ENCODE measurements at regions not wholly inside any gene's neighbourhood (a gene's known extent, or its start where the extent isn't known, plus 50 kb on each side); places are given as distances from the start of the nearest gene placed in this dataset.

GRCh38 chr7:12847001-12847400 lies 159.6 kb downstream of the ARL4A start:
- no peaks in the 10 kb centered on the region for H3K9me3 ChIP-seq (ENCODE audit: control insufficient read depth, low read length)
- H3K27ac ChIP-seq (ENCODE audit: insufficient read depth, low read depth, low read length, poor library complexity, severe bottlenecking) = no peak overlapping the region
- no peaks in the 10 kb centered on the region for H3K4me1 ChIP-seq (ENCODE audit: control insufficient read depth, insufficient read depth, low read length)
- no peaks in the 10 kb centered on the region for H3K27me3 ChIP-seq (ENCODE audit: control insufficient read depth, insufficient read depth, low read length, poor library complexity, severe bottlenecking)
- WGBS, 2 experiments = 90 to 100% methylated on average over 1 of the region's 1 CpG
- peaks cover 6% of the 10 kb centered on the region for H3K36me3 ChIP-seq (ENCODE audit: control insufficient read depth, insufficient read depth, low read length)
- H3K4me3 ChIP-seq (ENCODE audit: insufficient read depth, low read depth, low read length) = no peak overlapping the region

- Histone ChIP-seq H3K4me3 (ENCODE audit: insufficient read depth, low read depth, low read length) (no peak overlapping the region), H3K36me3 (ENCODE audit: control insufficient read depth, insufficient read depth, low read length) (peaks cover 6% of the 10 kb centered on the region), H3K9me3 (ENCODE audit: control insufficient read depth, low read length) (no peaks in the 10 kb centered on the region), H3K27me3 (ENCODE audit: control insufficient read depth, insufficient read depth, low read length, poor library complexity, severe bottlenecking) (no peaks in the 10 kb centered on the region), H3K27ac (ENCODE audit: insufficient read depth, low read depth, low read length, poor library complexity, severe bottlenecking) (no peak overlapping the region), H3K4me1 (ENCODE audit: control insufficient read depth, insufficient read depth, low read length) (no peaks in the 10 kb centered on the region)
- 93 to 95% methylated on average over 2 of the region's 3 CpGs for WGBS, 2 experiments
These were observed 163.7 kb downstream of the ARL4A start for GRCh38 chr7:12851142-12851541.

DNA sequence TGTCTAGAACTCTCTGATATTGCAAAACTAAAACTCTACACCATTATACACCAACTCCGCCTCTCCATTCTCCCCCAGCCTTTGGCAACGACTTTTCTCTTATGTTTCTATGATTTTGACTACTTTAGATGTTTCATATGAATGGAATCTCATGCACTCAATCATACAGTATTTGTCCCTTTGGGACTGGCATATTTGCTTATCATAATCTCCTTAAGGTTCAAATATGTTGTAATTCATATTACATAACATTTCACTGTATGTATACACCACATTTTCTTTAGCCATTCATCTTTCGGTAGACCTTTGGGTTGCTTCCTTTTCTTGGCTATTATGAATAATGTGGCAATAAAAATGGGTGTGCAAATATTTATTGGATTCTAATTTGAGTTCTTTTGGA lies 164.4 kb downstream of the ARL4A start:
- no peaks in the 10 kb centered on the region for H3K27me3 ChIP-seq (ENCODE audit: control insufficient read depth, insufficient read depth, low read length, poor library complexity, severe bottlenecking)
- no peaks in the 10 kb centered on the region for H3K4me1 ChIP-seq (ENCODE audit: control insufficient read depth, insufficient read depth, low read length)
- H3K4me3 ChIP-seq (ENCODE audit: insufficient read depth, low read depth, low read length) = no peak overlapping the region
- H3K36me3 ChIP-seq (ENCODE audit: control insufficient read depth, insufficient read depth, low read length) = peaks cover under 1% of the 10 kb centered on the region
- WGBS, 2 experiments = 97 to 100% methylated on average over 3 of the region's 3 CpGs
- no peaks in the 10 kb centered on the region for H3K9me3 ChIP-seq (ENCODE audit: control insufficient read depth, low read length)
- H3K27ac ChIP-seq (ENCODE audit: insufficient read depth, low read depth, low read length, poor library complexity, severe bottlenecking) = no peak overlapping the region

GRCh38 chr7:12855036-12855435 lies 167.6 kb downstream of the ARL4A start:
- no peaks in the 10 kb centered on the region for H3K27me3 ChIP-seq (ENCODE audit: control insufficient read depth, insufficient read depth, low read length, poor library complexity, severe bottlenecking)
- H3K4me3 ChIP-seq (ENCODE audit: insufficient read depth, low read depth, low read length) = no peak overlapping the region
- H3K27ac ChIP-seq (ENCODE audit: insufficient read depth, low read depth, low read length, poor library complexity, severe bottlenecking) = no peak overlapping the region
- H3K9me3 ChIP-seq (ENCODE audit: control insufficient read depth, low read length) = no peaks in the 10 kb centered on the region
- H3K4me1 ChIP-seq (ENCODE audit: control insufficient read depth, insufficient read depth, low read length) = no peaks in the 10 kb centered on the region
- no peaks in the 10 kb centered on the region for H3K36me3 ChIP-seq (ENCODE audit: control insufficient read depth, insufficient read depth, low read length)
- 92 to 96% methylated on average over 2 to 4 of the region's 4 CpGs for WGBS, 2 experiments

GRCh38 chr7:12859761-12860160 lies 172.3 kb downstream of the ARL4A start:
- Histone ChIP-seq H3K36me3 (ENCODE audit: control insufficient read depth, insufficient read depth, low read length) (no peaks in the 10 kb centered on the region), H3K4me3 (ENCODE audit: insufficient read depth, low read depth, low read length) (no peak overlapping the region), H3K27me3 (ENCODE audit: control insufficient read depth, insufficient read depth, low read length, poor library complexity, severe bottlenecking) (no peaks in the 10 kb centered on the region), H3K4me1 (ENCODE audit: control insufficient read depth, insufficient read depth, low read length) (no peaks in the 10 kb centered on the region), H3K27ac (ENCODE audit: insufficient read depth, low read depth, low read length, poor library complexity, severe bottlenecking) (no peak overlapping the region), H3K9me3 (ENCODE audit: control insufficient read depth, low read length) (no peaks in the 10 kb centered on the region)
- 96 to 100% methylated on average over 1 to 2 of the region's 2 CpGs for WGBS, 2 experiments

DNA sequence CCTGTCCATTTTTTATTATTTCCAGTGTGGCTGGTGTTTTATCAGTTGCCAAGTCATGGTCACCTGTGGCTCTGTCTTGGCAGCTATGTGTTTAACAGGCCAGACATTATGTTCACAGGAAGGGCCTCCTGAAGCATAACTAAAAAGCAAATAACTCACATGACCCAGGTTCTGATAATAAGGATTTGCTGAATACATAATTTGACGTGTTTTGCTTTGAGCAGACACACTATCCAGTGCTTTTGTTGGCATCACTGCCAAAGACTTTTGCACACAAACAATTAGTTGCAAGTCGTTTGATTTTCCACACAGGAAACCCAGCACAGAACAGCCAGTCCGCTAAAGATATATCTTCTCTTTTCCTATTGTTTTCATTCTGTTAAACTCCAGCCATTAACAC lies 173.6 kb downstream of the ARL4A start:
- WGBS, 2 experiments = 89% methylated on average over 3 of the region's 3 CpGs
- no peak overlapping the region for H3K27ac ChIP-seq (ENCODE audit: insufficient read depth, low read depth, low read length, poor library complexity, severe bottlenecking)
- H3K9me3 ChIP-seq (ENCODE audit: control insufficient read depth, low read length) = no peaks in the 10 kb centered on the region
- H3K27me3 ChIP-seq (ENCODE audit: control insufficient read depth, insufficient read depth, low read length, poor library complexity, severe bottlenecking) = no peaks in the 10 kb centered on the region
- no peak overlapping the region for H3K4me3 ChIP-seq (ENCODE audit: insufficient read depth, low read depth, low read length)
- H3K36me3 ChIP-seq (ENCODE audit: control insufficient read depth, insufficient read depth, low read length) = no peaks in the 10 kb centered on the region
- peaks cover under 1% of the 10 kb centered on the region for H3K4me1 ChIP-seq (ENCODE audit: control insufficient read depth, insufficient read depth, low read length)

GRCh38 chr7:12862146-12862545 lies 174.7 kb downstream of the ARL4A start:
- Histone ChIP-seq H3K4me3 (ENCODE audit: insufficient read depth, low read depth, low read length) (no peak overlapping the region), H3K36me3 (ENCODE audit: control insufficient read depth, insufficient read depth, low read length) (no peaks in the 10 kb centered on the region), H3K9me3 (ENCODE audit: control insufficient read depth, low read length) (no peaks in the 10 kb centered on the region), H3K27me3 (ENCODE audit: control insufficient read depth, insufficient read depth, low read length, poor library complexity, severe bottlenecking) (no peaks in the 10 kb centered on the region), H3K27ac (ENCODE audit: insufficient read depth, low read depth, low read length, poor library complexity, severe bottlenecking) (no peak overlapping the region), H3K4me1 (ENCODE audit: control insufficient read depth, insufficient read depth, low read length) (peaks cover 4% of the 10 kb centered on the region)
- 77 to 82% methylated on average over 3 of the region's 4 CpGs for WGBS, 2 experiments

GRCh38 chr7:12864470-12865046 lies 177.1 kb downstream of the ARL4A start:
- Histone ChIP-seq H3K4me1 (ENCODE audit: control insufficient read depth, insufficient read depth, low read length) (peaks cover 4% of the 10 kb centered on the region), H3K27ac (ENCODE audit: insufficient read depth, low read depth, low read length, poor library complexity, severe bottlenecking) (no peak overlapping the region), H3K9me3 (ENCODE audit: control insufficient read depth, low read length) (no peaks in the 10 kb centered on the region), H3K36me3 (ENCODE audit: control insufficient read depth, insufficient read depth, low read length) (no peaks in the 10 kb centered on the region), H3K4me3 (ENCODE audit: insufficient read depth, low read depth, low read length) (no peak overlapping the region), H3K27me3 (ENCODE audit: control insufficient read depth, insufficient read depth, low read length, poor library complexity, severe bottlenecking) (no peaks in the 10 kb centered on the region)
- 95% methylated on average over 11 of the region's 11 CpGs for WGBS, 2 experiments

- H3K4me3 ChIP-seq (ENCODE audit: insufficient read depth, low read depth, low read length) = no peak overlapping the region
- H3K9me3 ChIP-seq (ENCODE audit: control insufficient read depth, low read length) = no peaks in the 10 kb centered on the region
- peaks cover 4% of the 10 kb centered on the region for H3K4me1 ChIP-seq (ENCODE audit: control insufficient read depth, insufficient read depth, low read length)
- H3K27ac ChIP-seq (ENCODE audit: insufficient read depth, low read depth, low read length, poor library complexity, severe bottlenecking) = no peak overlapping the region
- H3K27me3 ChIP-seq (ENCODE audit: control insufficient read depth, insufficient read depth, low read length, poor library complexity, severe bottlenecking) = no peaks in the 10 kb centered on the region
- H3K36me3 ChIP-seq (ENCODE audit: control insufficient read depth, insufficient read depth, low read length) = no peaks in the 10 kb centered on the region
- 92 to 96% methylated on average over 2 of the region's 2 CpGs for WGBS, 2 experiments
These were observed 178.2 kb downstream of the ARL4A start for GRCh38 chr7:12865593-12865992.

DNA sequence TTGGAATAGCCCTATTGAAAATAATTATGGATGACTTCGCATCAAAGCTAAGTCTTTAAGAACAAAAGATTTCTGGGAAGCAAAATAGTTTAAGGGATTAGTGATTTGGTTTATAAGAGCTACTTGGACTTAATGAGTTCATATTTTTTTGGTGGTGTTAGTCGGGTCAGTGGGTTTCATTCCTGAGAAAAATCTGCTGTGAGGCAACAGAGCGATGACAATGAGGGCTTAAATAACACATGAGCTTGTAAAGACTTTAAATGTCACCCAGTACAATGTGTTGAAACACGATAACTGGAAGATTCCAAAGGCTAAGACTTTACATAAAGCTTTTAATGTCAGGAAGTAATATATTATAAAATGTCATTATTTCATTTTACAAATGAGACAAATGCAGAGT lies 178.8 kb downstream of the ARL4A start:
- H3K36me3 ChIP-seq (ENCODE audit: control insufficient read depth, insufficient read depth, low read length) = no peaks in the 10 kb centered on the region
- no peak overlapping the region for H3K27ac ChIP-seq (ENCODE audit: insufficient read depth, low read depth, low read length, poor library complexity, severe bottlenecking)
- H3K4me1 ChIP-seq (ENCODE audit: control insufficient read depth, insufficient read depth, low read length) = peaks cover 4% of the 10 kb centered on the region
- 88 to 90% methylated on average over 4 of the region's 4 CpGs for WGBS, 2 experiments
- H3K9me3 ChIP-seq (ENCODE audit: control insufficient read depth, low read length) = no peaks in the 10 kb centered on the region
- H3K4me3 ChIP-seq (ENCODE audit: insufficient read depth, low read depth, low read length) = no peak overlapping the region
- no peaks in the 10 kb centered on the region for H3K27me3 ChIP-seq (ENCODE audit: control insufficient read depth, insufficient read depth, low read length, poor library complexity, severe bottlenecking)

DNA sequence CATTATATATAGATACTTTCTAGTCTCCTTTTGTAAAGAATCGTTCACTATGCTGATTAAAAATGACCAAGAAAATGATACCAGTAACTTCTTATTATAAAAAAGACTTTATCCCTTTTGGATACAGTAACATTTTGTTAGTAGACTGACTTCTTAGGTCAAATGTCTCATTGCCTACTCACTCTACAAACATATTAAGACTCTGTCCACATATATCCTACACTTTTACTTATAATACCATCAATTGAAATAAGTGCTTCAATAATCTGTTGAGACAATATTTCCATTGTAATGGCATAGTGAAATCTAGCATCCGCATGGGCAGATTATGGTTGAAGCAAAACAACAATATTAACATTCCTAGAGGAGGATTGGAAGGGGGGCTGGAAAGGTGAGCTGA lies 180.6 kb downstream of the ARL4A start:
- 100% methylated on average over 2 of the region's 2 CpGs; no CpG with 5 or more reads in 1 of the 2 experiments for WGBS, 2 experiments

More for the DNA sequence above, 180.6 kb downstream of the ARL4A start:
- Histone ChIP-seq H3K27ac (ENCODE audit: insufficient read depth, low read depth, low read length, poor library complexity, severe bottlenecking) (no peak overlapping the region), H3K36me3 (ENCODE audit: control insufficient read depth, insufficient read depth, low read length) (no peaks in the 10 kb centered on the region), H3K9me3 (ENCODE audit: control insufficient read depth, low read length) (no peaks in the 10 kb centered on the region), H3K4me1 (ENCODE audit: control insufficient read depth, insufficient read depth, low read length) (peaks cover 4% of the 10 kb centered on the region), H3K4me3 (ENCODE audit: insufficient read depth, low read depth, low read length) (no peak overlapping the region), H3K27me3 (ENCODE audit: control insufficient read depth, insufficient read depth, low read length, poor library complexity, severe bottlenecking) (no peaks in the 10 kb centered on the region)
